GM19025 (cell line): ENCODE measurements at regions not wholly inside any gene's neighbourhood (a gene's known extent, or its start where the extent isn't known, plus 50 kb on each side); places are given as distances from the start of the nearest gene placed in this dataset.

Experiments used
- ATAC-seq: cut with Tn5 transposase; IDR thresholded peaks from one replicate; pipeline ENCODE4 v1.9.1; 2021; ENCODE audit warnings: mild to moderate bottlenecking, low read depth, moderate library complexity; ENCODE audit not compliant: unreplicated experiment

DNA sequence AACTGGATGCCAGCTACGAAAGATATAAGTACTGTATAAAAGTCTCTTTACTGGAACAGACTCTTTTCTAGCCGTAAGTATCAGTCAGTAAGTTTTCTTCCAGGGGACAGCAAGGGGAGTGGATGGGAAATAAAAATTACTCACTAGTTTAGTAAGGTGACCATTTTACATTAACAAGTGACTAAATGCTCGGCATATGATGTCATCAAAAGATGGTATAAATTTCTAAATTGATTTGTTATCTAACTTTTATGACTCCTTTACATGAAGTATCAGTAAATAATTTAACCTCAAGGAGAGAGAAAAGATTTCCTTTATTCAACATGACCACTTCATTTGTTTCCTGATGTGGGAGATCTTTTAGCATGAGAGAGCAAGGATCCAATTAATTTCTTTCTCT lies 859.0 kb upstream of the LRRTM1 start:
- ATAC-seq, result no peak

DNA sequence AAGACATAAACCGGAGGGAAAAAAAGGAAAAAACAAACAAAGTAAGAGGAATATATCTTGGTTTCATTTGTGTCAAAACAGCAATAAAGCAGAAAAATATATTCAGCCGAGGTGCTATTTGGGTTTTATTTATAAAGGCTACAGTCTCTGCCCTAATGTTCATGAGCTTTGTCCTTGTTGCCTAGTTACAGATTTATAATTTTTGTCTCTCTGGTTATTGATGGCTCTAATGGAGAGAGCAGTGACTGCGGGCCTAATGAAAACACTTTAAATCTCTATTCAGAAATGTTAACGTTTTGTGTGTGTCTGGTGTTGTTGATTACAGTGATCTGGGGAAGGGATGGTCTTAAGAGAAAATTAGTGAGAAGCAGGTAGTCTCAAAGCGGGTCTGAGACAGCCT lies 854.0 kb upstream of the LRRTM1 start:
- ATAC-seq, result no peak

DNA sequence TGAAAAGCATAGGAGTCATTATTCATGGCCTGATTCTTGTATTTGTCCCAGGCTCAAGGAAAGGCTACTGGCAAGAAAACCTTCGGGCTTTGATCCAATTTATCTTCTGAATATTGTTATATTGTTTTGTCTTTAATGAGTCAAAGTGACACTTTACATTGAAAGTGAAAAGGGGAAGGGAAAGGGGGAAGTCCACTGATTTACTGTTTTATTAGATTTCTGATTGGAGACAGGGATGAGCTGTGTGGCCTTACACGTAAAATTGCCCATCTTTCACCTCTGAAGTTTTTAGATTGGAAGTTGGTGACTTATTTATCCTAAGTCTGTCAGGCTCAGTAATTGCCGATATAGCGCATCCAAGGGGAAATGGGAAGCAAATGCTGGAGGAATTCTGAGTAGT lies 843.8 kb upstream of the LRRTM1 start:
- ATAC-seq, result no peak

DNA sequence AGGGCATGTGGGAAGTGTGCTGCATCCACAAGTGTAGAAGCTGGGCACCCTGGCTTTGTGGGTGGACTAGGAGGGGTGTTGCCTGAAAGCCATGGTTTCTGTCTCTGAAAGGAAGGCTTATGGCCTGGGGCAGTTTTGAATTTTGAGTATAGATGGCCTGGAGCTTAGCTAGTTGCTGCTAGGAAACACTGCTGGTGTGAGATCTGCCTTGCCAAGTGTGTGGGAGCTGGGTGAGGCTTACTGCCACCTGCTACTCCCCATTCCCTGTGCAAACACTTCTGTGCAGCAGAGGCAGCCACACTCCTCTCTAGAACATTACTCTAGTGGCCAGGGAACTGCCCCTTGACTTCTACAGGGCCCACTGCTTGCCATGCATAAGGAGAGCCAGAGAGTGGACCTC lies 831.7 kb upstream of the LRRTM1 start:
- ATAC-seq, result no peak

DNA sequence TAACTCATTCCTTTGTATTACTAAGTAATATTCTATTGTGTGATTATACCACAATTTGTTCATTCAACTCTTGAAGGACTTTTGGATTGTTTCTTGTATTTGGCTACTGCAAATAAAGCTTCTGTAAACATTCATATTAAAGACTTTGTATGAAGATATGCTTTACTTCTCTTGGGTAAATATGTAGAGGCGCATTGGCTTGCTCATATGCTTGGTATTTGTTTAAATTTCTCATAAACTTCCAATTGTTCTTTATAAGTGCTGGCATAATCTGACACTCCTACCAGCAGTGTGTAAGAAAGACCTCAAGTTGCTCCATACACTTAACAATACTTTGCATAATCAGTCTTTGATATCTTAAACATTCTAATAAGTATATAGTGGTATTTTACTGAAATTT lies 792.8 kb upstream of the LRRTM1 start:
- ATAC-seq, result no peak

DNA sequence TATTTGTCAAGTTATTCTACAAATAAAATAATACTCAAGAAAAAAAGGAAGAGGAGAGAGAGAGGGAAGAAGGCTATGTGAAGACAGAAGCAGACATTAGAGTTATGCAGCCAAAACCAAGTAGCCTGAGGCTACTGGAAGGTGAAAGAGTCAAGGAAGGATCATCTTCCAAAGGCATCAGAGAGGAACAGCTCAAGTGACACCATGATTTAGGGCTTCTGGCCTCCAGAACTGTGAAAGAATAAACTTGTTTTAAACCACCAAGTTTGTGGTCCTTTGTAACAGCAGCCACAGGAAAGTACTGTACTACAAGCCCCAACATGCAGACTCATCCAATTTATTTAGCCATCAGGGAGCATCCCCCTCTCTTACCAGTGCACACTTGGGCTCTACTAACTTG lies 788.5 kb upstream of the LRRTM1 start:
- ATAC-seq, result no peak

DNA sequence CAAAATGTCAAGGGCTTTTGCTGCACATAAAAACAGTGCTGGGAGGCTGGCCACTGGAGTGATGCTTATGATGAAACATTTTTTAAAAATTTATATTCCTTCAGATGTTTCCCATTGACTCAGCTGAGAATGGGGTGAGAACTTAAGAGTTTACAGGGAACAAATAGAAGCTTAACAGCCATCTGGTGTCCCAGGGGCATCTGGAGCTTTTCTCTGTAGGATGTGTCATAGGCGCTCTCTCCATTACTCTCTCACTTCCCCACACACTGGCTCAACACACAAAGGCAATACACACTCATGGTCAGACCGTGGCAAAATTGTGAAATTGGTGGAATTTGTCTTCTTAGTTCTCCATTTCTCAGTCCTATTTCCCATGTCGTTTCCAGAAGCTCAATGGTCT lies 783.1 kb upstream of the LRRTM1 start:
- no peak for ATAC-seq

DNA sequence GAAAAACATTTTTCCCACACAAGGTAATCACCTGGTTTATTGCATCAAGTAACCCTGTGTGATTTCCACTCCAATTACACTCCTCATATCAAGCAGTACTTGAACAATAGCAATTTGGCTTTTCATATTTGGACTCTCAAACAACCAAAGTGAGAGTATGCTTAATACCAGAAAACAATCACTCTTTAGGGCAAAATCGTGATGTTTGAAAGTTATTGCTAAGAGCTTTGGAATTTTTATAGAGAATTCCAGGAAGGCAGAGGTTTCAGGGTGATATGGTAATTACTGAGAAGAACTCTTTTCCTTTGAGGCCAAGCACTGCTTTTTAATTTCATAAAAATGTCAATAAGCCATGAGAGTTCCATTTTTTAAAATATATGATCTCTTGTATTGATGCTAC lies 779.5 kb upstream of the LRRTM1 start:
- ATAC-seq, result no peak

DNA sequence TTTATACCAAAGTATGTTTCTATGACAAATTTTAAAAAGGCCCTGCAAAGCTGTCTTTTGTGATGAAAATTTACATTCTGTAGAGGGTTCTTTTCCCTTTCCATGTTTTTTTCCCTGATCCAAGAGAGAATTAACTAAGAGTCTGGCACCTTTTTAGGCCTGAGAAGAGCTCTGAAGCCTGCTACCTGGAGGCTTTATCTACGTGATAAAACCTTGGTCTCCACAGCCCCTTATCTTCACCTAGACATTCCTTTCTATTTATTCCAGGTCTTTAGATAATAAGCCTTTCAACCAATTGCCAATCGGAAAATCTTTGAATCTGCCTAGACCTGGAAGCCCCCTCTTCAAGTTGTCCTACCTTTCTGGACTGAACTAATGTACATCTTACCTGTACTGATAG lies 774.1 kb upstream of the LRRTM1 start:
- ATAC-seq, result no peak

DNA sequence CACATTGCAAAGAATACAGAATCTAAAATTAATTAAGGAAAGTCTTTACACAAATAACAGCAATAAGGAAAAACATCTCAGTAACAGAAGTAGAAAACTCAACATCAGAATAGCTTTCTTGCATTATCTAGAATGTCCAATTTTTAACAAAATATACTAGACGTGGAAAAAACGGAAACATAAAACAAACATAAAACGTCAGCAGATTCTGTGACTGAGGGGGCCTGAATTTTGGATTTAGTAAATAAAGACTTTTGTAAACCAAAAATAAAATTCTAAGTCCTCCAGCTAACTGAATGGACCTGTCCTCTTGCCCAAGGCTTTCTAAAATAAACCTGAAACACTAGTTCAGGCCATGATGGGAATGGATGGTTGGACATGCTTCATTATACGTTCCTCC lies 773.5 kb upstream of the LRRTM1 start:
- ATAC-seq, result no peak

DNA sequence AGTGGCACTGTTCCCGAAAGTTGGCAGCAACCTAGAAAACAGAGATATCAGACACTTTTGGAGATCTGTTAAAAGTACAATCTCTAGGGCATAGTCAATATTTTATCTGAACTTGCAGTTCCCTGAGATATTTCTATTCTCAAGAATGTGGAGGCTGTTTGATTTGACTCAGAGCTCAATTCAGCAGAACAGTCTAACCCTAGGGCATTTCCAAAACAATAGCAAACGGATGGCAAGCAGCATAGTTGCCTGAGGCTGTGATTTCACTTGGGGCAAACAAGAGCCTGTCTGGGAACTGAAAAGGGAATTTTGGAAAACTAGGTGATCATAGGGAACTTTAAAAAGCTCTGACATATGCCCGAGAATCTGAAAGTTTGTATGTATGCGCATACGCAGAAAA lies 772.8 kb upstream of the LRRTM1 start:
- ATAC-seq, result no peak

DNA sequence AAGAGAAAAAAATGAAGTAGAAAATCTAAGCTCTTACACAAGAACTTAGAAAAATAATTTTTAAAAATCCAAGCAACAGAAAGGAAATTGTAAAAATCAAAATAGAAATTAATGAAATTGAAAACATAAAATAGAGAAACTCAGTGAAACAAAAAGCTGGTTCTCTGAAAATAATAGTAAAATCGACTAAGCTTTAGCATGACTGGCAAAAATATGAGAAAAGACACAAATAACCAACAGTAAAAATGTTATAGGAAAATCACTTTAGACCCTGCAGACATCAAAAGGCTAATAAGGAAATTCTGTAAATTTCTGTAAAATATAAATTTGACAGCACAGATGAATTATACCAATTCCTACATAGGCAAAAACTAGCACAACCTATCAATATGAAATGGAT lies 768.9 kb upstream of the LRRTM1 start:
- ATAC-seq, result no peak

DNA sequence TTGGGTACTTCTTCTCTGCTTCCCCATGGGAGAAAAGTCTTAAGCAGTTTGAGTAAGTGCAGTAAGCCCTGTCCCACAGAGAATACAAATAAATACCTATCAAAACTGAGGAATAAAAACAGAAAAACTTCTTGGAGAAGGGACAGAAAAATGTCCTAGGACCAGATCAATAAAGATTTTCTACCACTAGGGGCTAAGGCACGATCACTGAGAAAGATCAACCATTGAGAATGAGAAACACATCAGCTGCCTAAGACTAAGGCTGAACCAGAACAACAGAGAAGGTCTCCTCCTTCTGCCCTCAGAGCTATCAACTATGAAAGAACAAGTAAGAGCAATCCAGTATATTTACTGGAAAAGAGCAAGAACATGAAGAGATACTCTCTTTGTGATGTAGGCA lies 763.6 kb upstream of the LRRTM1 start:
- no peak for ATAC-seq

DNA sequence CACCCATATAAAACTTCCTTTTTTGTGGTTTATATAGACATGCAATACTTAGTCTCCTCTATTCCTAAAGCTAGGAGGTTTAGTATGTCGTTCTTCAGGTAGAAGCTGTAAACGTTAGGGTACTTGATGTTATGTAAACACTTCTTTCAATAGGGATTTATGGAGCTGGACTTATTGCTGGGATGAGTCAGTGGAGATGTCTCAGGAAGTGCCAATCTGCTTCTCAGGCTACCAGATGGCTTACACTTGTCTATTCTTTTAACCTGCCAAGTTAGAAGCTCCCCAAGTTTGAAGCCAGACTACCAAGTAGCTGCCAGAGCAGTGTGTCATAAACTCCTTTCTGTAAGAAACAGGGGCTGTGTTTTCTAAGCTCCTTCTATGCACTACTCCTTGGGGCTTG lies 756.5 kb upstream of the LRRTM1 start:
- no peak for ATAC-seq

DNA sequence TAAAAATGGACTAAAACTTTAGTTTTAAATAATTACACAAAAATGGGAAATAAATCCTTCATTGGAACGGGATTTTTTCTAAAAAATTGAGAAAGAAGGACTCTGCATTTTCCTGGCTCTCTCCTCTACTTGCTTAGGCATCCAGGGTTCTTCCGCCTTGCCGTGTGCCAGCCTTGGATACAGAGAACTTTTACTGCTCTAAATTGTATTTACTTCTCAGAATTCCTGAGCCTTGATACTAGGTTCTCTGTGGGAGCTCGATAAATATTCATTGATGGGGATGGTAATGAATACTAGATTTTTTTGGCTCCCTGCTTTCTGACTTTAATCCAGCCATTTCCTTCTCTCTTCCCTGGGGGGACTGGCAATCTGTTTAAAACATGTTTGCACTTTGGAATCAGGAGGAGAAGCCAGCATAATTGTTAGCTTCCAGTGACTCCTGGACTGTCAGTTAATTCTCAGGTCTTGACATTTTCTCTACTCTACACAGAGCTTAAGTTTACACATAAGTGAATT lies 746.1 kb upstream of the LRRTM1 start:
- no peak for ATAC-seq

DNA sequence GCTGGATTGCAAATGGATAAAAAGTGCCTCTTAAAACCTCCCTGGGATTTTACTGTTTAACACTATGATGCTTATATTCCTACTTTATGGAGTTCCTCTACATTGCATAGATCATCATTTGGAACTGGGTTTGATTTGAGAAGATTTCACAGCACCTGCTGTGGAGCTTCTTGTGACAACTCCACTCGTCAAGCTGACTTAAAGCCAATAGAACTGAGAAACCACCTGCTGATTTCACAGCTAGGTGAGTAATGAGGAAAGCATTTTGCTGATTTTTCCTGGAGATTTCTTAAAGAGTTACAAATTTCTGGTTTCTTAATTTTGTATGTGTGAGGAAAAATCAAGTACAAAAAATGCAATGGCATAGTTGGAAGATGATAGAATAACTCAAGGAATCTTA lies 739.1 kb upstream of the LRRTM1 start:
- no peak for ATAC-seq

DNA sequence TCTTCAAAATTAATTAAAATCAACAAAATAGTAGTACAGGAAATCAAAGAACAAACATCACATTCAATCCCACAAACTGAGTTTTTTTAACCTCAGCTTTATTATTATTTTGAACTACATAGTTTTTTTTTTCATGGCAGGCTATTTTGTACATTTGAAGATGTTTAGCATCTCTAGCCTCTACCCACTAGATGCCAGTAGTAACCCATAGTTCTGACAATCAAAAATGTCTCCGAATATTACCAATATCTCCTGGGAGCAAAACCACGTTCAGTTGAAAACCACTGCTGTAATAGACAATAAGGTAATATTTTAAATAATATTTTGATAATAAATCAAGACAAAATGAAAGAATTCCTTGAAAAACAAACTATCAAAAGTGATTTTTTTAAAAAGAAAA lies 702.6 kb upstream of the LRRTM1 start:
- ATAC-seq, result no peak

DNA sequence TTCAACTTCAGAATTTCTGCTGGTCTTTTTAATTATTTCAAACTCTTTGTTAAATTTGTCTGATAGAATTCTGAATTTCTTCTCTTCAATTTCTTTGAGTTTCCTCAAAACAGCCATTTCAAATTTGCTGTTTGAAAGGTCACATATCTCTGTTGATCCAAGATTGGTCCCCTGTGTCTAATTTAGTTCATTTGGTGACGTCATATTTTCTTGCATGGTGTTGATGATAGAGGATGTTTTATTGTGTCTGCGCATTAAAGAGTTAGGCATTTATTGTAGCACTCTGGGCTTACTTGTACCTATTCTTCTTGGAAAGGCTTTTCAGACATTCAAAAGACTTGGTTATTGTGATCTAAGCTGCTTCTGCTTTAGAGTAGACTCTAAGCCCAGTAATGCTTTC lies 698.4 kb upstream of the LRRTM1 start:
- ATAC-seq, result no peak

DNA sequence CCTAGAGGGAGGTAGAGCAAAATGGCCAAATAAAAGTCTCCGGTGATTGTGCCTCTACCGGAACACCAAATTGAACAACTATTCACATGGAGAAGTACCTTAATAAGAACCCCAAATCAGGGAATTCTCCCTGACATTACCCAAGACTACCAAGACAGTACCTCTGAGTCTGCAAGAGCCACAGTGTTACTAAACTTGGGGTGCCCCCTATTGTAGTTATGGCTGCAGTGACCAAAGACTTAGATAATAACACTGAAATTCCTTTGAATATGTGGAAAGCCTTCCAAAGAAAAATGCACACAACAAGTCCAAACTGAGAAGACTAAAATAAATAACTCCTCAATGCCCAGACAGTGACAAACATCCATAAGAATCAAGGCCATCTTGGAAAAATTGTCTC lies 682.9 kb upstream of the LRRTM1 start:
- ATAC-seq, result no peak

DNA sequence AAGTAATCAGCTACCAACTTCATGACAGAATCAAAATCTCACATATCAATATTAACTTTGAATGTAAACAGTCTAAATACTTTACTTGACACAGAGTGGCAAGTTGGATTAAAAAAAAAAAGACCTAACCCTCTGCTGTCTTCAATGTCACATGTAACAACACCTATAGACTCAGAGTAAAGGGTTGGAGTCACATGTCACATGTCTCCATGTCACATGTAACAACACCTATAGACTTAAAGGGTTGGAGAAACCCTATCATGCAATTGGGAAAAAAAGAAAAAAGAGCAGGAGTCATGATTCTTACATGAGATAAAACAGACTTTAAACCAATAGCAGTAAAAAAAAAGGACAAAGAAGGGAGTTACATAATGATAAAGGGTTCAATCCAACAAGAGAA lies 665.3 kb upstream of the LRRTM1 start:
- ATAC-seq, result no peak

DNA sequence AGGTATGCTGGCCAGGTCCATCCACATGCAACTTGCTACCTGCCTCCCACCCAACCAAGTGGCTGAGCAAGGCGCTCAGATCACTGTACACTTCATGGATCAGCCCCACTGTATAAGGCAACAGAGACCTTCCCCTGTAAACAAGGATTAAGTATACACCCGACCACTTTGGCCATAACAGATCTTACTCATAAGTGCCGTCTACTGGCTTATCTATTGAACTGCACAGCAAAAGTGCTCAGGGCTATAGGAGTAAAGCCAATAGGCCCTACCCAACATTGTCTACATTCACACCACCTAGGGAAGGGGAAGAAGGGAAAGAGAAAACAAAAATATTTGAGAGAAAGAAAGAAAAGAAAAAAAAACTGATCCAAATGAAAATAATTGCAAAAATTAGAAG lies 663.9 kb upstream of the LRRTM1 start:
- ATAC-seq, result no peak

DNA sequence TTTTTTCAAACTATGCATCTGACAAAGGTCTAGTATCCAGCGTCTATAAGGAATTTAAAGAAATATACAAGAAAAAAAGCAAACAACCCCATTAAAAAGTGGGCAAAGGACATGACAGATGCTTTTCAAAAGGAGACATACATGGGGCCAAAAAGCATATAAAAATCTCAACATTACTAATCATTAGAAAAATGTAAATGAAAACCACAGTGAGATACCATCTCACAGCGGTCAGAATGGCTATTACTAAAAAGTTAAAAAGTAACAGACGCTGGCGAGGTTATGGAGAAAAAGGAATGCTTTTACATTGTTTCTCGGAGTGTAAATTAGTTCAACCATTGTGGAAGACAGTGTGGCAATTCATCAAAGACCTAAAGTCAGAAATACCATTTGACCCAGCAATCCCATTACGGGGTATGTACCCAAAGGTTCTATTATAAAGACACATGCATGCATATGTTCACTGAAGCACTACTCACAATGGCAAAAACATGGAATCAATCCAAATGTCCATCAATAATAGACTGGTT lies 643.1 kb upstream of the LRRTM1 start:
- ATAC-seq, result no peak

DNA sequence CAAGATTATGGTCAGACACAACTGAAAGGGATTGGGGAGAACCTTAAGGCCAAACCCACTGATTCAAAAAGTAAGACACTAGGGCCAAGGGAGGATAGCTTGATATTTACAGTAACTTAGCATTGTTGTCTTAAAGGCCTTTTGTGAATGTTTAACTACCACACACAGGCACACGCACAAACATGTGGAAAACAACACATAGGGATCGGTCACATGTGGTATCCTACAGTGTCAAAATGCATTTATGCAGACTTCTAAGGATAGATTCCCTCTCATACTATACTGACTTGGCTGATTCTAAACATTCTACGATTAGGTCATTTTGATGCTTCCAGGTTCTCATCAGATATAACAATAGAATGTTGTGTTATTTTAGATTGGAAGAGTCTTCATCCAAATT lies 638.9 kb upstream of the LRRTM1 start:
- no peak for ATAC-seq
